Stomach (tissue), 4 donors: ENCODE measurements at regions not wholly inside any gene's neighbourhood (a gene's known extent, or its start where the extent isn't known, plus 50 kb on each side); places are given as distances from the start of the nearest gene placed in this dataset.

Experiments used
- POLR2A ChIP-seq, 4 donors: fragments of 450-650 bp; IDR thresholded peaks; one replicate each; pipeline ENCODE4 v1.6.1; 2016; ENCODE audit warnings: antibody characterized with exemption in 4 of 4, control low read depth in 2 of 4, mild to moderate bottlenecking in 1 of 4, moderate library complexity in 1 of 4
- TF ChIP-seq, protein P1 (sequence below), 7 experiments: fragments of 450-650 bp in 4 of 7; fragments of 200-600 bp in 3 of 7; sonication (generic) in 3 of 7; IDR thresholded peaks; one replicate each; pipeline ENCODE4 v1.5.1; 2016 to 2019; ENCODE audit warnings: antibody characterized with exemption in 7 of 7, control low read depth in 2 of 7, mild to moderate bottlenecking in 1 of 7

DNA sequence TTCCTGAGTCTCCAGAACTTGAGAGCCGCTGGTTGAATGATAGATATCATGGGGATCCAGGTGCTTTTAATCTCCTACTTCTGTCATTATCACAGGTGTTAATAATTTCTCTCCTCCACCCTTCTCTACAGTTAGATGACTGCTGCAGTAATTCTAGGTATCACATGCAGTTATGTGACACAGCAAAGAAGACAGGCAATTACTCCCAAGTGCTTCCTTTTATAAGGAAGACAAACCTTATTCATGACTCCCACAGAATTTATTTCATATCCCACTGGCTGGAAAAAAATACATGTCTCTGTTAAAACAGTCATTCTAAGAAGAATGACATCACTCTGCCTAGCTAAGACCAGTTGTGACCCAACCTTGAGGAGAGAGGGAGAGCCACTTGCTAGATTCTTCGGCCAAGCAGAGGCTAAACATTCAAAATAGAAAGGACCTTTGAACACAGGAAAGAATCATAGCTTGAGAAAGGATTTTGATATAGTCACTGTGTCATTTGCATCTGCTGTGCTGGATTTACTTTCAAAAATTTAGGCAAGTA is 500.6 kb downstream of the SI start:
- TF ChIP-seq, protein P1, sequence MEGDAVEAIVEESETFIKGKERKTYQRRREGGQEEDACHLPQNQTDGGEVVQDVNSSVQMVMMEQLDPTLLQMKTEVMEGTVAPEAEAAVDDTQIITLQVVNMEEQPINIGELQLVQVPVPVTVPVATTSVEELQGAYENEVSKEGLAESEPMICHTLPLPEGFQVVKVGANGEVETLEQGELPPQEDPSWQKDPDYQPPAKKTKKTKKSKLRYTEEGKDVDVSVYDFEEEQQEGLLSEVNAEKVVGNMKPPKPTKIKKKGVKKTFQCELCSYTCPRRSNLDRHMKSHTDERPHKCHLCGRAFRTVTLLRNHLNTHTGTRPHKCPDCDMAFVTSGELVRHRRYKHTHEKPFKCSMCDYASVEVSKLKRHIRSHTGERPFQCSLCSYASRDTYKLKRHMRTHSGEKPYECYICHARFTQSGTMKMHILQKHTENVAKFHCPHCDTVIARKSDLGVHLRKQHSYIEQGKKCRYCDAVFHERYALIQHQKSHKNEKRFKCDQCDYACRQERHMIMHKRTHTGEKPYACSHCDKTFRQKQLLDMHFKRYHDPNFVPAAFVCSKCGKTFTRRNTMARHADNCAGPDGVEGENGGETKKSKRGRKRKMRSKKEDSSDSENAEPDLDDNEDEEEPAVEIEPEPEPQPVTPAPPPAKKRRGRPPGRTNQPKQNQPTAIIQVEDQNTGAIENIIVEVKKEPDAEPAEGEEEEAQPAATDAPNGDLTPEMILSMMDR (IDR thresholded peaks at IDR 0.05) = no peak
- no peak for TF ChIP-seq POLR2A (IDR thresholded peaks at IDR 0.05)
